GM23248 (cell line): ENCODE measurements at regions not wholly inside any gene's neighbourhood (a gene's known extent, or its start where the extent isn't known, plus 50 kb on each side); places are given as distances from the start of the nearest gene placed in this dataset.
A peak's percentile ranks its signal among the peaks of the same experiment; 100 is the strongest.

Experiments used
- DNase-seq: peaks from one replicate; pipeline ENCODE4 v3.0.0-alpha.2; 2015
- H2AFZ ChIP-seq: fragments of 200-600 bp; sonication (generic); 2 replicates; pipeline ENCODE4 v1.6.1; 2016; ENCODE audit warnings: antibody characterized with exemption
- H3F3A ChIP-seq: fragments of 200-600 bp; sonication (generic); 2 replicates; pipeline ENCODE4 v1.6.1; 2016; ENCODE audit warnings: mild to moderate bottlenecking, antibody characterized with exemption, mixed run types; ENCODE audit not compliant: insufficient read depth
- H3K27ac ChIP-seq: fragments of 200-600 bp; sonication (generic); 2 replicates; pipeline ENCODE4 v1.5.1; 2016; ENCODE audit warnings: mild to moderate bottlenecking
- H3K27me3 ChIP-seq: fragments of 200-600 bp; sonication (generic); replicated peaks from 2 replicates; pipeline ENCODE4 v1.6.1; 2016; ENCODE audit warnings: mild to moderate bottlenecking; ENCODE audit not compliant: insufficient read depth
- H3K36me3 ChIP-seq: fragments of 200-600 bp; sonication (generic); 2 replicates; pipeline ENCODE4 v1.6.1; 2016; ENCODE audit warnings: low read depth, mild to moderate bottlenecking
- H3K4me1 ChIP-seq: fragments of 200-600 bp; sonication (generic); 2 replicates; pipeline ENCODE4 v1.6.1; 2016; ENCODE audit warnings: mild to moderate bottlenecking; ENCODE audit not compliant: insufficient read depth
- H3K4me2 ChIP-seq: fragments of 200-600 bp; sonication (generic); one replicate; pipeline ENCODE4 v1.6.1; 2016; ENCODE audit warnings: mild to moderate bottlenecking; ENCODE audit not compliant: unreplicated experiment
- H3K4me3 ChIP-seq: fragments of 200-600 bp; sonication (generic); 2 replicates; pipeline ENCODE4 v1.5.1; 2016; ENCODE audit warnings: mild to moderate bottlenecking
- H3K79me2 ChIP-seq: fragments of 200-600 bp; sonication (generic); 2 replicates; pipeline ENCODE4 v1.6.1; 2016; ENCODE audit warnings: mild to moderate bottlenecking; ENCODE audit not compliant: insufficient read depth
- H3K9ac ChIP-seq: fragments of 200-600 bp; sonication (generic); 2 replicates; pipeline ENCODE4 v1.6.1; 2016; ENCODE audit warnings: mild to moderate bottlenecking
- H3K9me2 ChIP-seq: fragments of 200-600 bp; sonication (generic); 2 replicates; pipeline ENCODE4 v1.6.1; 2016; ENCODE audit warnings: mixed run types, mild to moderate bottlenecking, moderate library complexity; ENCODE audit not compliant: insufficient read depth
- H3K9me3 ChIP-seq: fragments of 200-600 bp; sonication (generic); one replicate; pipeline ENCODE4 v1.6.1; 2017; ENCODE audit warnings: low read depth
- H4K20me1 ChIP-seq: fragments of 200-600 bp; sonication (generic); 2 replicates; pipeline ENCODE4 v1.6.0; 2016; ENCODE audit not compliant: insufficient read depth
- EZH2 ChIP-seq: fragments of 200-600 bp; sonication (generic); IDR thresholded peaks from 2 replicates; pipeline ENCODE4 v1.6.1; 2018; ENCODE audit warnings: antibody characterized with exemption, mild to moderate bottlenecking; ENCODE audit not compliant: insufficient read depth, poor library complexity, severe bottlenecking
- EZH2phosphoT487 ChIP-seq: fragments of 200-600 bp; sonication (generic); IDR thresholded peaks from 2 replicates; pipeline ENCODE4 v1.6.1; 2018; ENCODE audit warnings: antibody characterized with exemption, moderate library complexity, mild to moderate bottlenecking, low read depth; ENCODE audit not compliant: insufficient read depth
- WGBS, 2 experiments: methylation state at CpG; one replicate each; pipeline ENCODE4 v1.1.6; 2015 to 2017; ENCODE audit warnings: low lambda C conversion rate in 2 of 2, low coverage in 1 of 2; ENCODE audit errors: missing lambda C conversion rate in 2 of 2; 5-methylcytosine and 5-hydroxymethylcytosine counted together
- in situ Hi-C: fragments of 300-500 bp; cut with MboI; formaldehyde crosslinking; loops from 2 replicates; pipeline ENCODE4 v1.15.0; 2020

- no peaks in the 10 kb centered on the region for H3F3A ChIP-seq
- TF ChIP-seq EZH2 (no peak), EZH2phosphoT487 (no peak)
- no peaks in the 10 kb centered on the region for H3K79me2 ChIP-seq
- no peaks in the 10 kb centered on the region for H3K27me3 ChIP-seq
- no peak overlapping the region for H3K4me3 ChIP-seq
- no peaks in the 10 kb centered on the region for H3K4me1 ChIP-seq
- H3K9me3 ChIP-seq, result no peaks in the 10 kb centered on the region
- H3K4me2 ChIP-seq, result no peak overlapping the region
- no peaks in the 10 kb centered on the region for H3K36me3 ChIP-seq
- H3K9me2 ChIP-seq, result no peaks in the 10 kb centered on the region
- no peak overlapping the region for H2AFZ ChIP-seq
- peak; percentile 0 for DNase-seq
- no peak overlapping the region for H3K9ac ChIP-seq
- H3K27ac ChIP-seq, result no peak overlapping the region
- in situ Hi-C loops, result no loop called here
- WGBS, 2 experiments, result 5 to 6% methylated on average over 2 of the region's 2 CpGs
- no peaks in the 10 kb centered on the region for H4K20me1 ChIP-seq
Measured at GRCh38 chr13:65856431-65856830, 1373.7 kb downstream of the PCDH9 start.

DNA sequence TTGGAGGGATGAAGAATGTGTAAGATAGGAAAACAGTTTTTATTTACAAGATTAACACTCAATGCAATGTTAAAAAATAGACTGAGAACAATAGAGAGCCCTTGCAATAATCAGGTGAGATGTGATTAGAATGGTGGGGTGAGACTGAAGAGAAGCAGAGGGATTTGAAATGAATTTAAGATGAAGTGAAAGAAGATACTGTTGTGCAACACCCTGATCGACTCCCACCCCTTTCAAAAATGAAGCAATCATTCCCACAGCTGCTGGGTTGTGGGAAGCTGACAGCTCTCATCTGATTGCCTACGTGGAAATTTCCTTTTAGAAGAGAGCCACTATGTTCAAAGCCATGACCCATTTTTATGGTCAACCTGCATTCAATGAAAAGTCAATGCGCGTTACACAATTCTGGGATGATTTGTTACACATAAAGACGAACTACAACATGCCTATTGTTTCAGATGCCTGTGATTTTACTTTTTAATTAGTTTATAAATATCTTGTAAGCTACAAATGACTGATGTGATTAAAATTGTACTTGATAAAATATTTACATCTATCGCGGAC, 1374.8 kb downstream of the PCDH9 start:
- Histone ChIP-seq H4K20me1 (no peaks in the 10 kb centered on the region), H3K4me1 (no peaks in the 10 kb centered on the region), H3K4me2 (no peak overlapping the region), H3K4me3 (no peak overlapping the region), H3K9me2 (no peaks in the 10 kb centered on the region), H3K79me2 (no peaks in the 10 kb centered on the region), H3K9me3 (no peaks in the 10 kb centered on the region), H2AFZ (no peak overlapping the region), H3K9ac (no peak overlapping the region), H3K27me3 (no peaks in the 10 kb centered on the region), H3F3A (no peaks in the 10 kb centered on the region), H3K36me3 (no peaks in the 10 kb centered on the region), H3K27ac (no peak overlapping the region)
- 48 to 55% methylated on average over 7 of the region's 7 CpGs for WGBS, 2 experiments
- DNase-seq, result no peak
- TF ChIP-seq EZH2phosphoT487 (no peak), EZH2 (no peak)
- in situ Hi-C loops, result no loop called here

- H4K20me1 ChIP-seq, result no peaks in the 10 kb centered on the region
- no peak overlapping the region for H2AFZ ChIP-seq
- in situ Hi-C loops, result no loop called here
- TF ChIP-seq EZH2phosphoT487, result no peak
- no peak for TF ChIP-seq EZH2
- no peaks in the 10 kb centered on the region for H3F3A ChIP-seq
- H3K79me2 ChIP-seq, result no peaks in the 10 kb centered on the region
- no peaks in the 10 kb centered on the region for H3K9me2 ChIP-seq
- no peaks in the 10 kb centered on the region for H3K9me3 ChIP-seq
- no peak overlapping the region for H3K4me2 ChIP-seq
- no peaks in the 10 kb centered on the region for H3K4me1 ChIP-seq
- no peaks in the 10 kb centered on the region for H3K27me3 ChIP-seq
- no peak overlapping the region for H3K9ac ChIP-seq
- no peak overlapping the region for H3K27ac ChIP-seq
- WGBS, 2 experiments, result 6 to 7% methylated on average over 3 of the region's 3 CpGs
- no peak overlapping the region for H3K4me3 ChIP-seq
- H3K36me3 ChIP-seq, result no peaks in the 10 kb centered on the region
- DNase-seq, result no peak
Measured at GRCh38 chr13:65854431-65854830, 1375.7 kb downstream of the PCDH9 start.

DNA sequence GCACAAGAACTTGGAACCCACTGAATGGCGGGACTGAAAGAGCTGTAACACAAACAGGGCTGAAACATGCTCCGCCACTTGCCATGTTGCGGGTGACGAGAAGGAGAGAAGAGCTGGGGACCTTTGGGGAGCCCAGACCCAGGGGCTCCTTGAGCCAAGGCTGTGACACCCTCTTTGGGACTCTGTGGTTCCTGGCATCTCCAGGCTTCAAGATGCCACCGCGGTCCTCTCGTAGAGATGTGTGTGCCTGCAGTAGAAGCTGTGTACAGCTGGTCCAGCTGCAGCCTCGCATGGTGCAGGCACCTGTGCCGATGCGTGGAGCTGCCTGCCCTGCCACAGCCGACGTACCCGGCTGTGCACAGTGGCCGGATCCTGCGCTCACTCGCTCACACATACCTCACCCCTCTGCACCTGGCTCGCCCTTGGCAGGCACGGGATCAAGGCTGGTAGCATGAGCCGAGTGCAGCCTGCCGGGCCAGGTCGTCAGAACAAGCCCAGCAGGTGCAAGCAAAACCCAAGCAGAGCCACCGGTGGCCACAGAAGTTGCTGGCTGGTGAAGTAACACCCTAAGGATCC, 1385.8 kb downstream of the PCDH9 start:
- Histone ChIP-seq H3K9me3 (peaks cover 5% of the 10 kb centered on the region), H3K9me2 (no peaks in the 10 kb centered on the region), H3K27me3 (no peaks in the 10 kb centered on the region), H3F3A (no peaks in the 10 kb centered on the region), H4K20me1 (no peaks in the 10 kb centered on the region), H3K4me2 (no peak overlapping the region), H3K4me3 (no peak overlapping the region), H3K79me2 (no peaks in the 10 kb centered on the region), H3K27ac (no peak overlapping the region), H2AFZ (no peak overlapping the region), H3K36me3 (no peaks in the 10 kb centered on the region), H3K4me1 (no peaks in the 10 kb centered on the region), H3K9ac (no peak overlapping the region)
- WGBS, 2 experiments, result 54 to 59% methylated on average over 21 to 22 of the region's 22 CpGs
- in situ Hi-C loops, result no loop called here
- no peak for DNase-seq
- TF ChIP-seq EZH2 (no peak), EZH2phosphoT487 (no peak)

- in situ Hi-C loops, result no loop called here
- DNase-seq, result no peak
- Histone ChIP-seq H3K9ac (no peak overlapping the region), H3F3A (no peaks in the 10 kb centered on the region), H3K4me1 (no peaks in the 10 kb centered on the region), H4K20me1 (no peaks in the 10 kb centered on the region), H3K27ac (no peak overlapping the region), H3K4me2 (no peak overlapping the region), H3K79me2 (no peaks in the 10 kb centered on the region), H3K36me3 (no peaks in the 10 kb centered on the region), H3K4me3 (no peak overlapping the region), H3K9me3 (peaks cover 5% of the 10 kb centered on the region), H3K27me3 (no peaks in the 10 kb centered on the region), H2AFZ (no peak overlapping the region), H3K9me2 (no peaks in the 10 kb centered on the region)
- 43 to 53% methylated on average over 10 to 13 of the region's 13 CpGs for WGBS, 2 experiments
- no peak for TF ChIP-seq EZH2phosphoT487
- TF ChIP-seq EZH2, result no peak
Measured at GRCh38 chr13:65843314-65843731, 1386.8 kb downstream of the PCDH9 start.
